Globus pallidus (tissue), 1 donor: ENCODE measurements at regions not wholly inside any gene's neighbourhood (a gene's known extent, or its start where the extent isn't known, plus 50 kb on each side); places are given as distances from the start of the nearest gene placed in this dataset.
"Not testable (repeated sequence)": the region's sequence is repeated elsewhere in the genome, so short reads cannot be mapped to it uniquely, and the experiment has no call there.

Experiments
- DNase-seq: peaks from one replicate; pipeline ENCODE4 v3.0.0-alpha.2; 2015; ENCODE audit warnings: low spot score

- DNase-seq, result no peak
Measured at GRCh38 chr10:4154191-4154715, 369.2 kb upstream of the KLF6 start.

- DNase-seq, result no peak
Measured at GRCh38 chr10:4151466-4151865, 366.5 kb upstream of the KLF6 start.

GRCh38 chr10:4150676-4151075 lies 365.7 kb upstream of the KLF6 start:
- no peak for DNase-seq

- not testable (repeated sequence) for DNase-seq
Measured at GRCh38 chr10:4149460-4149859, 364.5 kb upstream of the KLF6 start.

GRCh38 chr10:4147245-4147644 lies 362.2 kb upstream of the KLF6 start:
- DNase-seq, result no peak

GRCh38 chr10:4144817-4145216 lies 359.8 kb upstream of the KLF6 start:
- DNase-seq, result no peak

- DNase-seq, result no peak
Measured at GRCh38 chr10:4141471-4141870, 356.5 kb upstream of the KLF6 start.

GRCh38 chr10:4138146-4138721 lies 353.2 kb upstream of the KLF6 start:
- DNase-seq, result no peak

GRCh38 chr10:4137299-4137698 lies 352.3 kb upstream of the KLF6 start:
- no peak for DNase-seq

- no peak for DNase-seq
Measured at GRCh38 chr10:4136121-4136520, 351.1 kb upstream of the KLF6 start.

- no peak for DNase-seq
Measured at GRCh38 chr10:4132216-4132556, 347.2 kb upstream of the KLF6 start.

GRCh38 chr10:4131407-4132215 lies 346.6 kb upstream of the KLF6 start:
- peak; percentile 43 for DNase-seq

GRCh38 chr10:4130685-4131084 lies 345.7 kb upstream of the KLF6 start:
- peak; percentile 40 for DNase-seq

GRCh38 chr10:4129866-4130477 lies 345.0 kb upstream of the KLF6 start:
- no peak for DNase-seq

- DNase-seq, result peak; percentile 11
Measured at GRCh38 chr10:4127518-4128315, 342.7 kb upstream of the KLF6 start.

GRCh38 chr10:4125776-4126175 lies 340.8 kb upstream of the KLF6 start:
- no peak for DNase-seq

GRCh38 chr10:4121502-4122380 lies 336.7 kb upstream of the KLF6 start:
- no peak for DNase-seq

- no peak for DNase-seq
Measured at GRCh38 chr10:4120096-4120853, 335.3 kb upstream of the KLF6 start.

- DNase-seq, result no peak
Measured at GRCh38 chr10:4119107-4119506, 334.1 kb upstream of the KLF6 start.

GRCh38 chr10:4117604-4118003 lies 332.6 kb upstream of the KLF6 start:
- DNase-seq, result no peak

GRCh38 chr10:4111643-4112042 lies 326.6 kb upstream of the KLF6 start:
- no peak for DNase-seq
